T-helper 9 cell (primary cell): ENCODE measurements at regions not wholly inside any gene's neighbourhood (a gene's known extent, or its start where the extent isn't known, plus 50 kb on each side); places are given as distances from the start of the nearest gene placed in this dataset.
A peak's percentile ranks its signal among the peaks of the same experiment; 100 is the strongest.
"Not testable (repeated sequence)": the region's sequence is repeated elsewhere in the genome, so short reads cannot be mapped to it uniquely, and the experiment has no call there.

Experiments used
- DNase-seq: peaks from one replicate; pipeline ENCODE4 v3.0.0-alpha.2; 2020

- DNase-seq = no peak
Observed at GRCh38 chr4:81756042-81756441, 284.3 kb upstream of the RASGEF1B start.

DNA sequence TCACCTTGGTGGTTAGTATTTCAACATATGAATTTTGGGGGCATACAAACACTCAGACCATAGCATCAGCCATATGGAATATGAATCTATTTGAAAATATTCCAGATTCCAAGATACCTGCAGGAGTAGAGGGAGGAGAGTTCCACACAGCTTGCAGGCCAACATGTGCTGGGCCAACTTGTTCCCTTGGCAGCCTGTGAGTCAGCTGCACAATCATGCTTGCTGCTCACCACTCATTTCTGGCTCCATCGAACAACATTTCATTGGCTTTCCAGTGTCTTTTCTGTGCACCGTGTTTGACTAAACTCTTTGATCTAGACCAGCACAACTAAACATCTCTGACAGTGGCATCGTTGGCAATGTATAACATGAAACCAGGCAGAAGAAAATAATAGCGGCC lies 282.5 kb upstream of the RASGEF1B start:
- DNase-seq = no peak

- no peak for DNase-seq
Observed at GRCh38 chr4:81751531-81752289, 280.0 kb upstream of the RASGEF1B start.

- no peak for DNase-seq
Observed at GRCh38 chr4:81747242-81747930, 275.7 kb upstream of the RASGEF1B start.

GRCh38 chr4:81746773-81747172 lies 275.1 kb upstream of the RASGEF1B start:
- no peak for DNase-seq

DNA sequence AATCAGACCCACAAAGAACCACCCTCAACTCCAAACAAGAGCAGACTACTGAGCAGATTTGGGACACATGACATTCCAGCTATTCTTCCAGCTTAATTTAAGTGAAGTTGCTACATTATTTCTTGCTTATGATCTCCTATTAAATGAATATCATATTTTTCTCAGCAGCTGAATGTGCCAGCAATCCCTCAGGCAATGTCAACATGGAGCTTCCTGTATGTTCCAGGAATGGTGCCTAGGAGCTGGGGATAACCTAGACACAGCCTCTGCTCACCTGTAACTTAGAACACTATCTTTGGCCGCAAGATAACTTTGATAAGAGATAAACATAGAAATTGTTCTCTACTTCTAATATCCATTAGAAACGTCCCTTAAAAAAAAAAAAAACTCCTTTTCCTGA lies 274.4 kb upstream of the RASGEF1B start:
- no peak for DNase-seq

DNA sequence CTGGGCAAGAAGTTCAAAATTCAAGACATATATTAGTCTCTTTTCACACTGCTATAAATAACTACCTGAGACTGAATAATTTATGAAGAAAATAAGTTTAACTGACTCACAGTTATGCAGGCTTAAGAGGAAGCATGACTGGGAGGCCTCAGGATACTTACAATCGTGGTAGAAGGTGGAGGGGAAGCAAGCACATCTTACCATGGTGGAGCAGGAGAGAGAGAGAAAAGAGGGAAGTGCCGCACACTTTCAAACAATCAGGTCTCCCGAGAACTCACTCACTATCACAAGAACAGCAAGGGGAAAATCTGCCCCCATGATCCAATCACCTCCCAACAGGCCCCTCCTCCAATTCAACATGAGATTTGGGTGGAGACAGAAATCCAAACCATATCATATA lies 273.3 kb upstream of the RASGEF1B start:
- DNase-seq = no peak

DNA sequence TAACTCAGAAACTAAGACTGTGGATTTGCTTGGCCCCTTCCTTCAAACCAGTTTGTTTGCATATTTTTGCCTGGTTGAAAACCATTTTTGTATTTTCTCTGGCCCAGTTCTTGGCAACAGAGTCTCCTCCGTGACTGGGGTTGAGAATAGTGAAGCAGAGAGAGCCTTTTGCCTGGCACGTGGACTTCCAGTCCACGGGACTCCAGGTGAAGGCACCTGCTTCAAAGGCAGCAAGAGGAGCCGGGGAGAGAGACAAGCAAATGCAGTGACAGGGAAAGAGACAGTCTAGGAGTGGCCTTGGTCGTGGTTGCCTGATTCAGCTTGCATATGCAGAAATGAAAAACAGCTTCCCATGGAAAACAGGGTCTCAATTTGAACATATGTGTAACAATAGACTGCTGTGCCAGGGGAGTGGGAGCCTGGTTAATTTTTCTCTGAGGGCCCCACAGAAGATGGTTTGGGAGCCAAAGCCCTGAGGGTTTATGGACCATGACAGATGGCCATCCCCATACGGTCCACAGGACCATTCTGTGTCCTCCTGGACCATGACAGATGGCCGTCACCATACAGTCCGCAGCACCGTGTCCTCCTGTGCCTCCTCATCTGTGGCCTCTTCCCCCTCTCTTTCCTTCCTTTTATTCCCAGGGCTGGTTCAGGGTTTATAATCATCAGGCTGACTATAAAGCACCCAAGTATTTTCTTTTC lies 272.2 kb upstream of the RASGEF1B start:
- DNase-seq = no peak

DNA sequence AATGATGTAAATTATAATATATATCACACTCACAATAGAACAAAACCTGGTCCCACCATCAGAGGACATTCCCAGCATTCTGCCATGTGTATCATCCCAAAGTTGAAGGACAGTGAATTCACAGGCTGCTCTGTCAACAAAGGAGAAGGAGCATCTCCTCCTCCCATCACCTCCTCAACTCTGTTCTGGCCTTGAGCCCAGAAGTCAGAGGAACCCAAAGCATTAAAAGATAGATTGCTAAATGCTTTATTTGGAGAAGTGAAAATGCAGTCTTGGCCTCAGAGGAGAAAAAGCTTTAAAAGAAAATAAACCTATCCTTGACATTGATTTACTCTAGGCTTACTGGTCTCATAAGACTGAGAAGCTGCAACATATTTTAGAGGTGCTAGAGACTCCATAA lies 268.8 kb upstream of the RASGEF1B start:
- no peak for DNase-seq

GRCh38 chr4:81738891-81739290 lies 267.2 kb upstream of the RASGEF1B start:
- DNase-seq = no peak

DNA sequence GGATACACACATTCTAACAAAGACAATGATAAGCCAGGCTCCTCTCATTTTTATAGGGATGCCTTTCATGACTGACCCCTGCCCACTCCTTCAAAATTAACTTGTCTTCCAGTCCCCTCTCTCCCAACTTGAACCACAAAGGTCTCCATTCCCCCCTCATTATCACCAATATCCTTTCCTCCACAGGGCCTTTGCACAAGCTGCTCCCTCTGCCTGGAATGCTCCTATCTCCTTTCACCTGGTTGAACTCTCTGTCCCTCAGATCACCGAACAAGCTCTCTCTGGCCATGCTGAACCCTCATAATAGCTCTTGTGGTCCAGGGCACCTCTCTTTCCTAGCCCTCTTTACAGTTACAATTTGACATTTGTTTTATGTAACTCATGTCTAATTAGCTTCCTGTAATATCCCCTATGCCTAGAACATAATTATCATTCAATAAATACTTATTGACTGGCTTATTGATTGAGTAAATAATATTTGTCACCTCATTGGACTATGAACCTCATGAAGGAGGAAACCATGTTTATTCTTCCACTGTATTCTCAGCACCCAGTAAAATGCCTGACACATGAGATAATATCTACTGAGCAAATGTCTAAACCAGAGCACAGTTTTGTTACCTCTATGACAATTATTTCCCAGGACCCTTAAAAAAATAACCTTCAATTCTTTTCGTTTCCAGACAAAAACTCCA lies 266.3 kb upstream of the RASGEF1B start:
- no peak for DNase-seq

DNA sequence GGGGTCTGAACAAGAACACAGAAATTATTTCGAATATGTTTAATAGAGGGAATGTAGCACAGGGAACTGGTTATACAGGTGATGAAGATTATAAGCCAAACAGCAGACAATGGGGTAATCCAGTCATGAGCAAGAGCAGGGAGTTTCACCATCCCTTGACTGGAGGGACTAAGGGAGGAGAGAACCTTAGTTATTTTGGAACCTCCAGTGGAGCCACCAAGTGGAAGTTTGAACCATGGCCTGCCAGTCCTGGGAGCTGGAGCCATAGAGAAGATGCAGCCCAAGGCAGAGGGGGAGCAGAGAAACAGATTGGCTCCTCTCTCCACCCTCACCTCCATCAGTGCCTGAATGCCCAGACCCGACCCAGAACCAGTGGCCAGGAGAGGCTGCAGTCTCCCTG lies 264.6 kb upstream of the RASGEF1B start:
- no peak for DNase-seq

DNA sequence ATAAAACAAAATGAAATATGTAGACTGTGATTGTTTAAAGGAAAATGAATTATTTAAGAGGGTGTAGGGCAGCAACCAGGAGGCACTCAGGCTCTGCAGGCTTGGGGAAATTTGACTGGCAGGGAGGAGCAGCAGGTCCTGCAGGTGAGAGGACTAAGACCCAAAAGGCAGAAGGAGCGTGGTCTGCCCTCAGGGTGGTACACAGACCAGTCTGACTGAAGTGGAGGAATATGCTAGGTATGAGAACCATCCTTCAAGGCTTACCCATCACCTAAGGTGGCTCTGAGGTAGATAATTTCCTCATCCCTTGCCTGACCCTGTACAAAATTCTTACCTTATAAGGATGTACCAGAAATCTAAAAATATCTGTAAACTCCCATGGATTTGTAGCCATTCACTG lies 261.3 kb upstream of the RASGEF1B start:
- no peak for DNase-seq

- peak; percentile 2 for DNase-seq
Observed at GRCh38 chr4:81724925-81725329, 253.2 kb upstream of the RASGEF1B start.

GRCh38 chr4:81723927-81724587 lies 252.3 kb upstream of the RASGEF1B start:
- DNase-seq = no peak

- no peak for DNase-seq
Observed at GRCh38 chr4:81723019-81723884, 251.5 kb upstream of the RASGEF1B start.

- no peak for DNase-seq
Observed at GRCh38 chr4:81722290-81722851, 250.7 kb upstream of the RASGEF1B start.

GRCh38 chr4:81715757-81716156 lies 244.1 kb upstream of the RASGEF1B start:
- DNase-seq = no peak

DNA sequence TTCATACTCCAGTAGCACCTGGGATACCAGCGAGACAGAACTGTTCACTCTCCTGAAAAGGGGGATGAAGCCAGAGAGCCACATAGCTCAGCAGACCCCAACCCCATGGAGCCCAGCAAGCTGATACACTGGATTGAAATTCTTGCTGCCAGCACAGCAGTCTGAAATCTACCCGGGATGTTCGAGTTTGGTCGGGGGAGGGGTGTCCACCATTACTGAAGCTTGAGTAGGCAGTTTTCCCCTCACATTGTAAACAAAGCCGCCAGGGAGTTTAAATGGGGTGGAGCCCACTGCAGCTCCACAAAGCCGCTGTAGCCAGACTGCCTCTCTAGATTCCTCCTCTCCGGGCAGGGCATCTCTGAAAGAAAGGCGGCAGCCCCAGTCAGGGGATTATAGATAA lies 243.7 kb upstream of the RASGEF1B start:
- not testable (repeated sequence) for DNase-seq

GRCh38 chr4:81714291-81714690 lies 242.6 kb upstream of the RASGEF1B start:
- no peak for DNase-seq

DNA sequence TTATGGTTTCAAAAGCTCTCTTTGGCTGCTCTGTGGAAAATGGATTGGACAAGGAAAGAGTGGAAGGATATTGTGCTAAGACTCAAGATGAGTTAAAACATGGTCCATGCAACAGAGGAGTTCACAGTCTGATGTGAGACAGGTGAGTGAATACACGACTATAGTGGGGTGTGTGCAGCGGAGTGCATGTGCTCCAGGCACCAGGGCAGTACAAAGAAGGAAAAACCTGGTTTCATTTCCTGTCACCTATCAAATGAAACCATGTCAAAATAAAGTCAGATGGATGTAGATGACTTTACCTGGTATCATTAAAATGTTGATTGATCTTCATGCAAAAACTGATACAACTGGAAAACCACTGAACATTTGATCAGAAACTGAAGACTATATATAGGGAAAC lies 241.0 kb upstream of the RASGEF1B start:
- no peak for DNase-seq
